IPS-18a (cell line): ENCODE measurements at regions not wholly inside any gene's neighbourhood (a gene's known extent, or its start where the extent isn't known, plus 50 kb on each side); places are given as distances from the start of the nearest gene placed in this dataset.

Experiments used
- H3K27ac ChIP-seq: one replicate; pipeline ENCODE4 v1.5.1; 2013; ENCODE audit warnings: low read length
- H3K27me3 ChIP-seq: one replicate; pipeline ENCODE4 v1.6.1; 2013; ENCODE audit warnings: mild to moderate bottlenecking, low read length; ENCODE audit not compliant: control insufficient read depth, insufficient read depth
- H3K36me3 ChIP-seq: one replicate; pipeline ENCODE4 v1.6.1; 2013; ENCODE audit warnings: low read depth, low read length; ENCODE audit not compliant: control insufficient read depth
- H3K4me1 ChIP-seq: one replicate; pipeline ENCODE4 v1.6.1; 2013; ENCODE audit warnings: low read depth, low read length; ENCODE audit not compliant: control insufficient read depth
- H3K4me3 ChIP-seq: one replicate; pipeline ENCODE4 v1.5.1; 2013; ENCODE audit warnings: low read length
- H3K9ac ChIP-seq: one replicate; pipeline ENCODE4 v1.6.1; 2013; ENCODE audit warnings: mild to moderate bottlenecking, low read length, moderate library complexity
- H3K9me3 ChIP-seq: one replicate; pipeline ENCODE4 v1.6.1; 2013; ENCODE audit warnings: low read depth, low read length; ENCODE audit not compliant: control insufficient read depth

DNA sequence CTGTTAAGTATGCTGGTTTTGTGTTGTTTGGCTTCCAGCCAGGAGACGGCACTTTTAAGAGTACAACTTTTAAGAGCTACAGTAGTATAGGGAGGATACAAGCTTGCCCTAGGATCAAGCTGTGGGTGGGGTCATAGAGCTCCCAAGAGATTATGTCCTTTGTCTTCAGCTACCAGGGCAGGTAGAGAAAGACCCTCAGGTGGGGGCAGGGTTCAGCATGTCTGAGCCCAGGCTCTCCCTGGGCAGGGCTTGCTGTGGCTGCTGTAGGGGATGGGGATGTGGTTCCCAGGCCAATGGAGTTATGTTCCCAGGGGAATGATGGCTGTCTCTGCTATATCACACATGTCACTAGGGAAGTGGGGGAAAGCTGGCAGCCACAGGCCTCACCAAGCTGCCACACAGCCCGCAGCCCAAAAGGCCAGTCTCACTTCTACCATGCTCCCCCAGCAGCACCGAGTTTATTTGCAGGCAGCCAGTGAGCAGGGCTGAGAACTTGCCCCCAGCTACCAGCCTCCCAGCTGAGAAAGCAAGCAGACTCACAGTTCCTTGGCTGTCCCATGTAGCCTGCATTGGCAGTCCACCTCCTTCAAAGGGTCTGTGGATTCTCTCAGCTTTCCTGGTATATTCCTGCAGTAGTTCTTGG, 105.7 kb upstream of the ERBB4 start:
- Histone ChIP-seq H3K9ac (no peak overlapping the region), H3K4me3 (no peak overlapping the region), H3K27me3 (no peaks in the 10 kb centered on the region), H3K27ac (no peak overlapping the region), H3K9me3 (no peaks in the 10 kb centered on the region), H3K4me1 (no peaks in the 10 kb centered on the region), H3K36me3 (no peaks in the 10 kb centered on the region)

DNA sequence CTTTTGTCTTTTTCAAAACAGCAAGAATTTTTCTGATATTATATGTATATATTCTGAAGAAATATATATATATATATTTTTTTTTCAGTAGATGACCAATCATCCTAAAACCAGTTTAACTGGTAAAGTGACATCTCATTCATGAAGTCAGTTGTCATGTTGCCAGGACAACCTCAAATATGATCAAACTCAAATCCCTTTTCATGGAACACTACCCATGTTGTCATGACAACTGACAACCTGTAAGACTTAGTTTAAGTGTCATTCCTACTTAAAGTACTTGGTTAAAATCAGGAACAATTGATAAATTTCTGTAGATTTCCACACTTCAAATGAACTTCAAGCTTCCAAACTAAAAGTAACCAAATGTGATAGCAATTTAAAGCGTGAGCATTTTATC, 101.8 kb upstream of the ERBB4 start:
- Histone ChIP-seq H3K9me3 (no peaks in the 10 kb centered on the region), H3K27ac (no peak overlapping the region), H3K36me3 (no peaks in the 10 kb centered on the region), H3K27me3 (no peaks in the 10 kb centered on the region), H3K4me3 (no peak overlapping the region), H3K9ac (no peak overlapping the region), H3K4me1 (no peaks in the 10 kb centered on the region)

DNA sequence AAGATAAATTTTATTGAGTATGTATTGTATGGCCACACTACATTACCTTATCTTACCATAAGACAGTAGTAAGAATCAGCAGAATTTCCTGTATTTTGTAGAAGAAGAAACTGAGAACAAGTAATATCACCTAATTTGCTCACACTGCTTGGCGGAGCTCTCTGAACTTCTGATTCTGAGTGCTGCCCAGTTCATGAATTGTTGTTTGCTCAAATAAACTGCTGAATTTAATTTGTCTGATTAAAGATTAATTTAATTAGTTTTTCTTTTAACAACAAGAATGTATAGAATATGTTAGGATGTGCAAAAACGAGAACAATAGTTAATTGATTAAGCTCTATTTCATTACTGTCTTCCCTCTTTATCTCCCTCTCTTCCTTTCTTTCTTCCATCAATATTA, 100.1 kb upstream of the ERBB4 start:
- Histone ChIP-seq H3K9ac (no peak overlapping the region), H3K9me3 (no peaks in the 10 kb centered on the region), H3K4me1 (no peaks in the 10 kb centered on the region), H3K4me3 (no peak overlapping the region), H3K27ac (no peak overlapping the region), H3K27me3 (no peaks in the 10 kb centered on the region), H3K36me3 (no peaks in the 10 kb centered on the region)

DNA sequence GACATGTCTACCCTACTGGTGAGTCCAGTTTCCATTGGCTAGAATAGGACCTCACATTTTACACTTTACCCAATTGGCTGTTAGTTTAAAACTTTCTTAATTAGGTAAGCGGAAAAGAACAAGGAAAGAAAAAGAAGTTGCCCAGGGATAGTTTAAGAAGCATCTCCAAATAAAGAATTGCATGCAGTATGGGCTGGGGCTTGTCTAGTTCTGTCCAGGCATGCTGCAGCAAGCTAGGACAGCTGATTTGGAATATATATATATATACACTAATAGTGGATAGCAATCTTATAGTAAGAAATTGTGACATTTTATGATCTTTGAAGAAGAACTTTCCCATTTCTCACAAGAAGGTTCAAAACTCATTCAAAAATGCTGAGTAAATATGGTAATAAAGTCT, 90.0 kb upstream of the ERBB4 start:
- Histone ChIP-seq H3K36me3 (no peaks in the 10 kb centered on the region), H3K9me3 (no peaks in the 10 kb centered on the region), H3K4me1 (no peaks in the 10 kb centered on the region), H3K9ac (no peak overlapping the region), H3K4me3 (no peak overlapping the region), H3K27ac (no peak overlapping the region), H3K27me3 (no peaks in the 10 kb centered on the region)

DNA sequence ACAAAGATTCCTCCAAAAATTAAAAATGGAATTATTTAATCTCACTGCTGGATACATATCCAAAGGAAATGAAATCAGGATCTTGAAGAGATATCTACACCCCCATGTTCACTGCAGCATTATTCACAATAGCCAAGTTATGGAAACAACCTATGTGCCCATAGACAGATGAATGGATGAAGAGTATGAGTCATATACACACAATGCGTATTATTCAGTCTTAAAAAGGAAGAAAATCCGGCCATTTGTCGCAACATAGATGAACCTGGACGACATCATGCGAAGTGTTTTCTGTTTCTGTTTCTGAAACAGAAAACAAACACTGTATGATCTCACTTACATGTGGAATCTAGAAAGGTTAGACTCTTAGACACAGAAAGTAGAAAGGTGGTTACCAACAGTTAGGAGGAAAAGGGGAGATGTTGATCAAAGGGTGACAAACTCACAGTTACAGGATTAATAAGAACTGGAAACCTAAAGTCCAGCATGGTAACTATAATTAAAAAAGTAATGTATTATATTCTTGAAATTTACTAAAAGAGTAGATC, 87.8 kb upstream of the ERBB4 start:
- H3K4me3 ChIP-seq: no peak overlapping the region
- H3K36me3 ChIP-seq: no peaks in the 10 kb centered on the region
- H3K4me1 ChIP-seq: no peaks in the 10 kb centered on the region
- H3K9me3 ChIP-seq: no peaks in the 10 kb centered on the region
- no peak overlapping the region for H3K9ac ChIP-seq
- H3K27me3 ChIP-seq: no peaks in the 10 kb centered on the region
- H3K27ac ChIP-seq: no peak overlapping the region

DNA sequence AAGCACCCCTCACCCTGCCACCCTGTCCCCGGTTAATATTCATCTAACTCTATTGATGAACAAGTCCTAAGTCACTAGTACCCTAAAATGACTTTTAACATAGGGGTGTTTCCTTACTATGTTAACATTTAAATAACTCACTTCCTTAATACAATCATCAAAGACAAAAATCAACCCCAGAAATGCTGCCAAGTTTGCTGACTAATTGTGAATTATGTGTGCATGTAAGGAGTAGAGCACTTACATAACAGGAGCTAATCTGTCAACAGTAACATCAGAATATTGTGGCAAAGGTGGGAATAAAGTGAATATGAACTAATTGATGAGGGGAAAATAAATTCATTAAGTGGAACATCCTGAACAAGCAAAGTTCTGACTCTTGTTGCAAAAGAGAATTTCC, 81.4 kb upstream of the ERBB4 start:
- Histone ChIP-seq H3K4me3 (no peak overlapping the region), H3K9me3 (no peaks in the 10 kb centered on the region), H3K27ac (no peak overlapping the region), H3K27me3 (no peaks in the 10 kb centered on the region), H3K4me1 (no peaks in the 10 kb centered on the region), H3K9ac (no peak overlapping the region), H3K36me3 (no peaks in the 10 kb centered on the region)

DNA sequence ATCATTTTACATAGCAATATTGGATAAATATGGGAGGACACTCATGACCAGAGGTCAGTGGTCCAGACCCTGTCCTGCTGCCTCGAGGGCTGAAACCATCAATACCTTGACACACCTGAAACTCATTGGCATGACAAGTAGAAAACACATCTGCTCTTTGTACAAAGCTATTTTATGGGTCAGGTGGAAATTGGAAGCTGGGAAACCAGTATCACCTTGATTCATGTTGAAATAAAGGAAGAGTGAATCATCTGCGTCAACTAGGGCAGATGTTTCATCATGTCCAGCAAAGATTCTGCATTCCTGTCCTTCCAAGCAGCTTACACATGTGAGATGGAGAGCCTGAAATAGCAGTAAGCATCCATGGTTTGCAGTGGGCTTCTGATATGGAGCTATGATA, 80.0 kb upstream of the ERBB4 start:
- Histone ChIP-seq H3K9ac (no peak overlapping the region), H3K4me1 (no peaks in the 10 kb centered on the region), H3K27me3 (no peaks in the 10 kb centered on the region), H3K27ac (no peak overlapping the region), H3K4me3 (no peak overlapping the region), H3K9me3 (no peaks in the 10 kb centered on the region), H3K36me3 (no peaks in the 10 kb centered on the region)

DNA sequence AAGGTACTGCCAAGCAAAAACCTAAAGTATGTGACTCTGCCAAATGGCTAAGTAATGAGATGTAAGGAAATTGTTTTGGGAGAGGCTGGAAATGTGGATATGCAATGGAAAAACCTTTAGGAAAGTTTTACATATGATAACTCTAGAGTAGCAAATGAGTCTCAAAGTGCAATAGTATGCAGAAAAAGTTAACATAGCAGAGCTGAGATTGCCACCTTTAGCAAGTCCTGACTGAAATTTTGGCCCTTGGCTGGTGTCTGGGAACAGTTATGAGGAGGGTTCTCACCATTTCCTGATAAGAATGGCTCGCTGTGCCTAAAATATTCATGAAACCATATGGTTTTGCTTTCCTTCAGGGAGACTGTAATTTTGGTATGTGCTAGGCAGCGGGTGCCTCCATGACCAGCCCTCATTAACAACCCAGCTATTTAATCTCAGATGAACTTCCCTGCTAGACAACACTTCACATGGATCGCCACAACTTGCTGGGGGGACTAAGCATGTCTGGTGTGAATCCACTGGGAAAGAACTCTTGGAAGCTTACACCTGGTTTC, 72.3 kb upstream of the ERBB4 start:
- no peaks in the 10 kb centered on the region for H3K4me1 ChIP-seq
- no peaks in the 10 kb centered on the region for H3K9me3 ChIP-seq
- H3K9ac ChIP-seq: no peak overlapping the region
- no peak overlapping the region for H3K4me3 ChIP-seq
- no peaks in the 10 kb centered on the region for H3K36me3 ChIP-seq
- no peaks in the 10 kb centered on the region for H3K27me3 ChIP-seq
- H3K27ac ChIP-seq: no peak overlapping the region

DNA sequence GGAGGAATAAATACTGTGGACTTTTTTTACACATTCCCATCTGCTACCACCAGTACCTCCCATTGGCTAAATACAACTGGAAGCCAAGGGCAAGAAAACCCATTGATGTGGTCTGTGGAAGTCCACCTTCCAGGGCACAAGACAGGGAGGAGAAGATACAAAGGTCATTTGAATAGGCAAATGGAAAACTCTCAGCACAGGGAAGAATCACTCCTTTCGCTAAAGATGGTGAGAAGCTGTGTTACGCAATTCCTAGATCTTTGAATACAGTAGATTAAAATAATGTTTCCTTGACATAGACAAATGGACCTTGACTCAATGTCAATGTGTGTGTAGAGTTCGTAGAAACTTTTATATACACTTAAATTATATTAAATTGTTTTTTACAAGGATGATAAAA, 70.9 kb upstream of the ERBB4 start:
- Histone ChIP-seq H3K9ac (no peak overlapping the region), H3K27ac (no peak overlapping the region), H3K9me3 (no peaks in the 10 kb centered on the region), H3K27me3 (no peaks in the 10 kb centered on the region), H3K4me1 (no peaks in the 10 kb centered on the region), H3K4me3 (no peak overlapping the region), H3K36me3 (no peaks in the 10 kb centered on the region)

DNA sequence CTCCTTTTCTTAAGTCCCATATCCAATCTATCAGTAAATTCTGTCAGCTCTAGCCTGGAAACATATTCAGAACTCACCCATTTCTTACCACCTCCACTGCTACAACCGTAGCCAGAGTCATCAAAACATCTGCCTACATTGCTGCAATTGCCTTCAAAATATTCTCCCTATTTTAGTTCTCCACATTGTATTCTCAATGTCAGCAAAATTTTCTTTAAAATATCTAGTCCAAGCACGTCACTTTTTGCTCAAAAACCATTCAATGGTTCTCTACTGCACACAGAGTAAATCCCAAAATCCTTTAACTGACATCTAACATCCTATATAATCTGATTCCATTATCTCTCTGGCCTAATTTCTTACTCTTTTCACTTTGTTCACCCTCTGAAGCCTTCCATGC, 68.5 kb upstream of the ERBB4 start:
- Histone ChIP-seq H3K27me3 (no peaks in the 10 kb centered on the region), H3K36me3 (no peaks in the 10 kb centered on the region), H3K4me3 (no peak overlapping the region), H3K9me3 (no peaks in the 10 kb centered on the region), H3K4me1 (no peaks in the 10 kb centered on the region), H3K27ac (no peak overlapping the region), H3K9ac (no peak overlapping the region)

DNA sequence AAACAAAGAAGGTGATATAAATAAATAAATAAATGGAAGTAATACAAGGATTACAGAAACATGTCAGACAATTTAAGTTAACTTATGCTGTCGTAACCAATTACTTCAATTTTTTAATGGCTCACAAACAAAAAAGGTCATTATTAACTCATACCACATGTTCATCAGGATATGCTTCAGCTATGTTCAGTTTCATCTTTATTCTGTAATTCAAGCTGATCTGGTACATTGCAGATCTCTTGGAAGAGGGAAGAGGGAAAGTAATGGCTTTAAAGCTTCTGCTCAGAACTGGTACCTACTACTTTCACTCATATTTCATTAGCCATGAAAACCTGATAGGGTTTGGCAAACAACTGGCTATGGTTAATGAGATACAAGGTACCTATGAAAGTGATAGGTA, 67.6 kb upstream of the ERBB4 start:
- no peaks in the 10 kb centered on the region for H3K4me1 ChIP-seq
- H3K27ac ChIP-seq: no peak overlapping the region
- H3K27me3 ChIP-seq: no peaks in the 10 kb centered on the region
- no peak overlapping the region for H3K4me3 ChIP-seq
- H3K36me3 ChIP-seq: no peaks in the 10 kb centered on the region
- H3K9ac ChIP-seq: no peak overlapping the region
- no peaks in the 10 kb centered on the region for H3K9me3 ChIP-seq

DNA sequence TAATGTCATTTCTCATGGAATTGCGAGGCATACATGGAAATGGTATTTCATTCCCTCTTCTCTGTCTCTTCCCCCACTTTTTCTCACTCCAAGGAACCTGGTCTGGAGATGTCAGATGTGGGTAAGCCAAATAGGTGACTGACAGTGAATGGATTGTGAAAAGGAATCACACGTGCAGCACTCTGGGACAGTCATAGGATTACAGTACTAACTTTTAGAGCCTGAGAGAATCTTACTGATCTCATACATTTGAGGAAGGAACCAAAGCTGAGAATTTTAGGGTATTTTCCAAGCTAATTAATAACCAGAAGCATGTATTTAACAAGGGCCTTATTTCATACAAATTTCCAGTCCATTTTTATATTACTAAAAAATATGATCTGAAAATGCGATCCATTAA, 58.1 kb upstream of the ERBB4 start:
- Histone ChIP-seq H3K4me1 (no peaks in the 10 kb centered on the region), H3K36me3 (no peaks in the 10 kb centered on the region), H3K27me3 (no peaks in the 10 kb centered on the region), H3K9ac (no peak overlapping the region), H3K27ac (no peak overlapping the region), H3K4me3 (no peak overlapping the region), H3K9me3 (no peaks in the 10 kb centered on the region)
